NCI-H128 (cell line): ENCODE measurements at regions not wholly inside any gene's neighbourhood (a gene's known extent, or its start where the extent isn't known, plus 50 kb on each side); places are given as distances from the start of the nearest gene placed in this dataset.

Experiments used
- DNase-seq: peaks from one replicate; lab custom pipeline; 2025; ENCODE audit not compliant: unreplicated experiment; lab: John Stamatoyannopoulos, UW

GRCh38 chr4:54929459-54929858 lies 195.9 kb downstream of the KDR start:
- peak; percentile 45 for DNase-seq

GRCh38 chr4:54924891-54925290 lies 200.5 kb downstream of the KDR start:
- DNase-seq, result no peak

GRCh38 chr4:54915276-54915675 lies 210.1 kb downstream of the KDR start:
- no peak for DNase-seq

GRCh38 chr4:54914781-54915180 lies 210.6 kb downstream of the KDR start:
- no peak for DNase-seq

GRCh38 chr4:54913751-54914526 lies 211.5 kb downstream of the KDR start:
- no peak for DNase-seq

GRCh38 chr4:54912155-54912554 lies 213.2 kb downstream of the KDR start:
- no peak for DNase-seq

- no peak for DNase-seq
Observed at GRCh38 chr4:54909961-54910360, 215.4 kb downstream of the KDR start.

- no peak for DNase-seq
Observed at GRCh38 chr4:54908763-54909162, 216.6 kb downstream of the KDR start.

- no peak for DNase-seq
Observed at GRCh38 chr4:54904953-54905352, 220.4 kb downstream of the KDR start.

GRCh38 chr4:54902976-54903375 lies 222.4 kb downstream of the KDR start:
- no peak for DNase-seq

GRCh38 chr4:54902271-54902670 lies 223.1 kb downstream of the KDR start:
- no peak for DNase-seq

GRCh38 chr4:54901202-54901601 lies 224.2 kb downstream of the KDR start:
- DNase-seq, result no peak

- DNase-seq, result no peak
Observed at GRCh38 chr4:54898656-54899340, 226.6 kb downstream of the KDR start.

- DNase-seq, result no peak
Observed at GRCh38 chr4:54898056-54898562, 227.3 kb downstream of the KDR start.

GRCh38 chr4:54897590-54897989 lies 227.8 kb downstream of the KDR start:
- no peak for DNase-seq

GRCh38 chr4:54882616-54883015 lies 224.9 kb downstream of the KIT start:
- no peak for DNase-seq

- no peak for DNase-seq
Observed at GRCh38 chr4:54879576-54879975, 221.8 kb downstream of the KIT start.

GRCh38 chr4:54877006-54877405 lies 219.2 kb downstream of the KIT start:
- no peak for DNase-seq

- no peak for DNase-seq
Observed at GRCh38 chr4:54872261-54872660, 214.5 kb downstream of the KIT start.

GRCh38 chr4:54863571-54864255 lies 206.0 kb downstream of the KIT start:
- no peak for DNase-seq

- no peak for DNase-seq
Observed at GRCh38 chr4:54861201-54861600, 203.4 kb downstream of the KIT start.
